Smooth muscle cell (in vitro differentiated cells): ENCODE measurements at regions not wholly inside any gene's neighbourhood (a gene's known extent, or its start where the extent isn't known, plus 50 kb on each side); places are given as distances from the start of the nearest gene placed in this dataset.

Experiments used
- DNase-seq: peaks from one replicate; lab custom pipeline; 2025; ENCODE audit not compliant: unreplicated experiment; lab: John Stamatoyannopoulos, UW
- H2AFZ ChIP-seq: fragments of 200-600 bp; sonication (generic); 2 replicates; pipeline ENCODE4 v1.6.0; 2016; ENCODE audit warnings: antibody characterized with exemption, low read depth, mild to moderate bottlenecking
- H3F3A ChIP-seq: fragments of 200-600 bp; sonication (generic); 2 replicates; pipeline ENCODE4 v1.6.0; 2017; ENCODE audit warnings: antibody characterized with exemption, low read depth
- H3K27ac ChIP-seq: fragments of 200-600 bp; sonication (generic); 2 replicates; pipeline ENCODE4 v1.5.1; 2016; ENCODE audit warnings: low read depth, mild to moderate bottlenecking
- H3K27me3 ChIP-seq: fragments of 200-600 bp; sonication (generic); 2 replicates; pipeline ENCODE4 v1.6.1; 2016; ENCODE audit warnings: low read depth, mild to moderate bottlenecking
- H3K36me3 ChIP-seq: fragments of 200-600 bp; sonication (generic); 2 replicates; pipeline ENCODE4 v1.5.1; 2016; ENCODE audit warnings: low read depth
- H3K4me1 ChIP-seq: fragments of 200-600 bp; sonication (generic); 2 replicates; pipeline ENCODE4 v1.5.1; 2016; ENCODE audit warnings: low read depth
- H3K4me2 ChIP-seq: fragments of 200-600 bp; sonication (generic); 2 replicates; pipeline ENCODE4 v1.6.0; 2016; ENCODE audit warnings: mild to moderate bottlenecking
- H3K4me3 ChIP-seq: fragments of 200-600 bp; sonication (generic); 2 replicates; pipeline ENCODE4 v1.5.1; 2016; ENCODE audit warnings: mild to moderate bottlenecking
- H3K79me2 ChIP-seq: fragments of 200-600 bp; sonication (generic); 2 replicates; pipeline ENCODE4 v1.6.0; 2016; ENCODE audit warnings: low read depth, mild to moderate bottlenecking
- H3K9ac ChIP-seq: fragments of 200-600 bp; sonication (generic); 2 replicates; pipeline ENCODE4 v1.6.0; 2016; ENCODE audit warnings: low read depth
- H3K9me3 ChIP-seq: fragments of 200-600 bp; sonication (generic); replicated peaks from 2 replicates; pipeline ENCODE4 v1.5.1; 2016; ENCODE audit warnings: low read depth
- H4K20me1 ChIP-seq: fragments of 200-600 bp; sonication (generic); 2 replicates; pipeline ENCODE4 v1.6.0; 2016; ENCODE audit warnings: low read depth
- WGBS: methylation state at CpG from one replicate; pipeline ENCODE4 v1.1.7; 2016; ENCODE audit warnings: low lambda C conversion rate; 5-methylcytosine and 5-hydroxymethylcytosine counted together
- TF ChIP-seq, protein P1 (sequence below): fragments of 200-600 bp; sonication (generic); IDR thresholded peaks from 2 replicates; pipeline ENCODE4 v1.5.1; 2017; ENCODE audit warnings: borderline replicate concordance, mild to moderate bottlenecking, antibody characterized with exemption; ENCODE audit not compliant: insufficient read depth, poor library complexity, severe bottlenecking

- Histone ChIP-seq H3F3A (no peaks in the 10 kb centered on the region), H3K9ac (no peak overlapping the region), H3K36me3 (no peaks in the 10 kb centered on the region), H3K27ac (no peak overlapping the region), H3K4me3 (no peak overlapping the region), H3K27me3 (no peaks in the 10 kb centered on the region), H4K20me1 (no peaks in the 10 kb centered on the region), H3K4me2 (no peak overlapping the region), H3K9me3 (no peaks in the 10 kb centered on the region), H3K79me2 (no peaks in the 10 kb centered on the region), H3K4me1 (no peaks in the 10 kb centered on the region), H2AFZ (peak overlapping the region; percentile 78)
- 59% methylated on average over 1 of the region's 1 CpG for WGBS
- no peak for DNase-seq
- TF ChIP-seq, protein P1, sequence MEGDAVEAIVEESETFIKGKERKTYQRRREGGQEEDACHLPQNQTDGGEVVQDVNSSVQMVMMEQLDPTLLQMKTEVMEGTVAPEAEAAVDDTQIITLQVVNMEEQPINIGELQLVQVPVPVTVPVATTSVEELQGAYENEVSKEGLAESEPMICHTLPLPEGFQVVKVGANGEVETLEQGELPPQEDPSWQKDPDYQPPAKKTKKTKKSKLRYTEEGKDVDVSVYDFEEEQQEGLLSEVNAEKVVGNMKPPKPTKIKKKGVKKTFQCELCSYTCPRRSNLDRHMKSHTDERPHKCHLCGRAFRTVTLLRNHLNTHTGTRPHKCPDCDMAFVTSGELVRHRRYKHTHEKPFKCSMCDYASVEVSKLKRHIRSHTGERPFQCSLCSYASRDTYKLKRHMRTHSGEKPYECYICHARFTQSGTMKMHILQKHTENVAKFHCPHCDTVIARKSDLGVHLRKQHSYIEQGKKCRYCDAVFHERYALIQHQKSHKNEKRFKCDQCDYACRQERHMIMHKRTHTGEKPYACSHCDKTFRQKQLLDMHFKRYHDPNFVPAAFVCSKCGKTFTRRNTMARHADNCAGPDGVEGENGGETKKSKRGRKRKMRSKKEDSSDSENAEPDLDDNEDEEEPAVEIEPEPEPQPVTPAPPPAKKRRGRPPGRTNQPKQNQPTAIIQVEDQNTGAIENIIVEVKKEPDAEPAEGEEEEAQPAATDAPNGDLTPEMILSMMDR = no peak
Observed at GRCh38 chr4:132297346-132297745, 851.7 kb upstream of the PCDH10 start.

- no peak overlapping the region for H3K4me2 ChIP-seq
- no peaks in the 10 kb centered on the region for H3K9me3 ChIP-seq
- H3K27me3 ChIP-seq = no peaks in the 10 kb centered on the region
- no peaks in the 10 kb centered on the region for H3K36me3 ChIP-seq
- no peak overlapping the region for H2AFZ ChIP-seq
- no peaks in the 10 kb centered on the region for H3K79me2 ChIP-seq
- TF ChIP-seq, protein P1 = no peak
- H3K4me3 ChIP-seq = no peak overlapping the region
- no peak overlapping the region for H3K9ac ChIP-seq
- no peak for DNase-seq
- no peaks in the 10 kb centered on the region for H3F3A ChIP-seq
- no peak overlapping the region for H3K27ac ChIP-seq
- H3K4me1 ChIP-seq = no peaks in the 10 kb centered on the region
- no peaks in the 10 kb centered on the region for H4K20me1 ChIP-seq
- WGBS = 93% methylated on average over 1 of the region's 1 CpG
Observed at GRCh38 chr4:132299841-132300240, 849.3 kb upstream of the PCDH10 start.

DNA sequence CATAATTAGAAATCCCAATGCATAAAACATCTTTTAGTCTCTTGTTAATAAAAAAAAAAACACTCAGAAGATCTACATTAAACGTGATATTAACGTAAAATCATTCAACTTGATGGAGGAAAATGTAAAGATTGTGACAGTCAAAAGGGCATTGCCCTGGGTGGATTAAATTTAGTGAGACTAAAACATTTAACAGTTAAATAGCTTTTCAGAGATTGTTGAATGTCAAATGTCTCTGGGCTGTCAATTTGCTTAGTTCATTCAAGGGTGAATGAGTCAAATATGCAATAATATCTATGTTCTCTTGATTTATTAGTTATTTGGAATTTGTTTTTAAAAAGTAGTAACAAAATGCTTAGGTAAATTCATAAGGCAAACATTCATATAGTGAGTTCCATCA is 836.6 kb upstream of the PCDH10 start:
- no peaks in the 10 kb centered on the region for H3K9me3 ChIP-seq
- H3F3A ChIP-seq = no peaks in the 10 kb centered on the region
- 83% methylated on average over 2 of the region's 2 CpGs for WGBS
- no peak overlapping the region for H3K4me2 ChIP-seq
- H3K79me2 ChIP-seq = no peaks in the 10 kb centered on the region
- H3K27me3 ChIP-seq = no peaks in the 10 kb centered on the region
- H3K4me3 ChIP-seq = no peak overlapping the region
- no peaks in the 10 kb centered on the region for H3K4me1 ChIP-seq
- DNase-seq = no peak
- TF ChIP-seq, protein P1 = no peak
- H3K27ac ChIP-seq = no peak overlapping the region
- no peak overlapping the region for H3K9ac ChIP-seq
- no peaks in the 10 kb centered on the region for H3K36me3 ChIP-seq
- H2AFZ ChIP-seq = no peak overlapping the region
- no peaks in the 10 kb centered on the region for H4K20me1 ChIP-seq

- no peak overlapping the region for H2AFZ ChIP-seq
- no peak overlapping the region for H3K27ac ChIP-seq
- WGBS = 90% methylated on average over 7 of the region's 7 CpGs
- H3K27me3 ChIP-seq = no peaks in the 10 kb centered on the region
- no peaks in the 10 kb centered on the region for H3F3A ChIP-seq
- no peak overlapping the region for H3K4me3 ChIP-seq
- no peaks in the 10 kb centered on the region for H3K79me2 ChIP-seq
- DNase-seq = no peak
- TF ChIP-seq, protein P1 = no peak
- no peak overlapping the region for H3K4me2 ChIP-seq
- H3K36me3 ChIP-seq = no peaks in the 10 kb centered on the region
- no peaks in the 10 kb centered on the region for H3K9me3 ChIP-seq
- H4K20me1 ChIP-seq = no peaks in the 10 kb centered on the region
- H3K4me1 ChIP-seq = no peaks in the 10 kb centered on the region
- H3K9ac ChIP-seq = no peak overlapping the region
Observed at GRCh38 chr4:132313852-132314251, 835.2 kb upstream of the PCDH10 start.
